GM12878 (cell line): ENCODE measurements at regions not wholly inside any gene's neighbourhood (a gene's known extent, or its start where the extent isn't known, plus 50 kb on each side); places are given as distances from the start of the nearest gene placed in this dataset.

Experiments used
- BACH1 ChIP-seq: fragments of 450-650 bp; IDR thresholded peaks from 2 replicates; pipeline ENCODE4 v1.6.1; 2017; ENCODE audit warnings: mild to moderate bottlenecking, borderline replicate concordance
- E4F1 ChIP-seq: fragments of 450-650 bp; IDR thresholded peaks from 2 replicates; pipeline ENCODE4 v1.6.1; 2018; ENCODE audit warnings: borderline replicate concordance, mild to moderate bottlenecking; ENCODE audit not compliant: partially characterized antibody
- ETV6 ChIP-seq, 2 experiments: fragments of 450-650 bp in 1 of 2; IDR thresholded peaks in 1 of 2; conservative IDR thresholded peaks in 1 of 2; 2 replicates each; pipeline ENCODE4 v1.6.1; 2014; ENCODE audit warnings: antibody characterized with exemption in 1 of 2, borderline replicate concordance in 1 of 2, low read depth in 1 of 2, mild to moderate bottlenecking in 1 of 2, moderate library complexity in 1 of 2
- KLF5 ChIP-seq: fragments of 450-650 bp; IDR thresholded peaks from 2 replicates; pipeline ENCODE4 v1.6.1; 2014; ENCODE audit warnings: mild to moderate bottlenecking; ENCODE audit not compliant: partially characterized antibody
- MYB ChIP-seq: fragments of 150-350 bp; IDR thresholded peaks from 2 replicates; pipeline ENCODE4 v1.6.1; 2014; ENCODE audit warnings: mild to moderate bottlenecking, low read depth, low read length, borderline replicate concordance
- NR2C2 ChIP-seq: IDR thresholded peaks from 2 replicates; pipeline ENCODE4 v1.6.1; 2011; ENCODE audit warnings: borderline replicate concordance, low read depth; ENCODE audit not compliant: control insufficient read depth, insufficient read length
- NR2F1 ChIP-seq: fragments of 450-650 bp; conservative IDR thresholded peaks from 2 replicates; pipeline ENCODE4 v1.6.1; 2017; ENCODE audit warnings: mild to moderate bottlenecking
- RAD21 ChIP-seq: IDR thresholded peaks from 2 replicates; pipeline ENCODE4 v1.6.1; 2011; ENCODE audit warnings: mild to moderate bottlenecking, low read depth, low read length, moderate library complexity; ENCODE audit not compliant: insufficient read depth
- RBBP5 ChIP-seq: fragments of 200-600 bp; sonication (generic); conservative IDR thresholded peaks from 2 replicates; pipeline ENCODE4 v1.6.1; 2016
- ZBTB4 ChIP-seq: fragments of 450-650 bp; formaldehyde crosslinking; IDR thresholded peaks from 2 replicates; pipeline ENCODE4 v1.4.0; 2022; ENCODE audit warnings: mild to moderate bottlenecking, moderate library complexity
- ZBTB40 ChIP-seq: fragments of 450-650 bp; IDR thresholded peaks from 2 replicates; pipeline ENCODE4 v1.6.1; 2016; ENCODE audit warnings: mild to moderate bottlenecking, moderate library complexity, borderline replicate concordance
- ZNF384 ChIP-seq: IDR thresholded peaks from 2 replicates; pipeline ENCODE4 v1.6.1; 2012; ENCODE audit warnings: low read depth, mild to moderate bottlenecking, low read length, improper control_type of control experiment, borderline replicate concordance

GRCh38 chr11:134837166-134837886, 425.3 kb upstream of the B3GAT1 start (continued):
- TF ChIP-seq RAD21 (no peak), NR2C2 (no peak), BACH1 (no peak), NR2F1 (no peak), ETV6 (conservative IDR thresholded peaks at IDR 0.05 in 1 of 2, IDR thresholded peaks at IDR 0.05 in 1 of 2; ENCODE audit: borderline replicate concordance in 1 of 2, low read depth in 1 of 2) (no peak), ZBTB4 (CRISPR knock-in tag) (no peak), ZNF384 (no peak), ZBTB40 (no peak), E4F1 (no peak), MYB (no peak), KLF5 (no peak), RBBP5 (no peak)
- TF ChIP-seq, all 136 proteins: peak for 0
